Psoas muscle (tissue), 7 donors: ENCODE measurements at regions not wholly inside any gene's neighbourhood (a gene's known extent, or its start where the extent isn't known, plus 50 kb on each side); places are given as distances from the start of the nearest gene placed in this dataset.

Source experiments
- ATAC-seq, 4 donors: fragments of 200-7000 bp; cut with Tn5 transposase; one replicate each; pipeline ENCODE4 v1.9.1; 2020; ENCODE audit warnings: moderate library complexity in 3 of 4, mild to moderate bottlenecking in 2 of 4
- DNase-seq, 2 donors: peaks; one replicate each; pipeline ENCODE4 v3.0.0-alpha.2; 2020
- H3K27ac ChIP-seq: fragments of 200-600 bp; one replicate; pipeline ENCODE4 v1.8.0; 2022
- H3K27me3 ChIP-seq, 3 donors: fragments of 200-600 bp in 1 of 3; one replicate each; pipeline versions ENCODE4 v1.6.1 to v1.8.0; 2013 to 2022; ENCODE audit warnings: low read length in 2 of 3, mild to moderate bottlenecking in 2 of 3, moderate library complexity in 1 of 3; ENCODE audit not compliant: insufficient read depth in 3 of 3
- H3K36me3 ChIP-seq, 2 donors: fragments of 200-600 bp in 1 of 2; one replicate each; pipeline versions ENCODE4 v1.6.1 to v1.8.0; 2013 to 2022; ENCODE audit warnings: low read depth in 1 of 2, mild to moderate bottlenecking in 1 of 2, moderate library complexity in 1 of 2; ENCODE audit not compliant: insufficient read depth in 1 of 2
- H3K4me1 ChIP-seq: fragments of 200-600 bp; one replicate; pipeline ENCODE4 v1.8.0; 2022
- H3K4me3 ChIP-seq: fragments of 200-600 bp; one replicate; pipeline ENCODE4 v1.8.0; 2022; ENCODE audit warnings: mild to moderate bottlenecking
- H3K9me3 ChIP-seq: fragments of 200-600 bp; one replicate; pipeline ENCODE4 v1.8.0; 2022
- CTCF ChIP-seq: fragments of 200-600 bp; IDR thresholded peaks from one replicate; pipeline ENCODE4 v1.8.0; 2022; ENCODE audit warnings: antibody characterized with exemption
- WGBS, 3 donors: extraction: QIAGEN DNeasy Blood & Tissue Kit; methylation state at CpG; one replicate each; pipeline versions ENCODE4 v1.1.6 to v1.1.7; 2013; 5-methylcytosine and 5-hydroxymethylcytosine counted together
- intact Hi-C, 2 donors: fragments of 100-400 bp; cut with DNase I; formaldehyde crosslinking; loops; one replicate each; pipeline versions ENCODE4 v1.11.0 to v1.14.2; 2022
- donor health status: healthy with polysubstance abuse.
- donor health status: DM: no; HTN: no; CAD: no; lungs with moderate emphysema.
- donor health status: Bipolar disorder and iron deficiency.
- donor health status: healthy.
- donor health status: DM: yes; HTN: yes; CAD: no.
- donor health status: DM: no; HTN: no; CAD: no.
- donor health status: DM: yes; HTN: yes; CAD: no.

GRCh38 chr16:17641990-17642389, 171.2 kb upstream of the XYLT1 start:
- no peaks in the 10 kb centered on the region for H3K4me1 ChIP-seq
- intact Hi-C loops = no loop called here
- no peak for DNase-seq

GRCh38 chr16:17638134-17638533, 167.4 kb upstream of the XYLT1 start:
- no peak for TF ChIP-seq CTCF
- H3K27ac ChIP-seq = no peak overlapping the region
- intact Hi-C loops = no loop called here
- 42 to 50% (median 48%) methylated on average over 8 of the region's 8 CpGs for WGBS, 3 donors
- no peaks in the 10 kb centered on the region for H3K36me3 ChIP-seq
- no peaks in the 10 kb centered on the region for H3K4me1 ChIP-seq
- H3K4me3 ChIP-seq = no peak overlapping the region
- no peak for DNase-seq
- H3K27me3 ChIP-seq = peaks cover 0 to 4% (median 0%) of the 10 kb centered on the region in 3 donors
- no peak for ATAC-seq
- H3K9me3 ChIP-seq = peaks cover 6% of the 10 kb centered on the region

More at GRCh38 chr16:17641990-17642389, 171.2 kb upstream of the XYLT1 start:
- H3K4me3 ChIP-seq = no peak overlapping the region
- no peak for ATAC-seq
- H3K27ac ChIP-seq = no peak overlapping the region
- H3K36me3 ChIP-seq = no peaks in the 10 kb centered on the region
- TF ChIP-seq CTCF = no peak
- H3K9me3 ChIP-seq = peaks cover 17% of the 10 kb centered on the region
- 91 to 95% (median 94%) methylated on average over 2 of the region's 2 CpGs for WGBS, 3 donors
- peaks cover 0 to 4% (median 0%) of the 10 kb centered on the region in 3 donors for H3K27me3 ChIP-seq

- WGBS, 3 donors = 72 to 81% (median 79%) methylated on average over 6 of the region's 6 CpGs
- no peaks in the 10 kb centered on the region for H3K36me3 ChIP-seq
- H3K4me1 ChIP-seq = no peaks in the 10 kb centered on the region
- H3K27ac ChIP-seq = no peak overlapping the region
- DNase-seq (no peak), ATAC-seq (no peak)
- no peak overlapping the region for H3K4me3 ChIP-seq
- H3K9me3 ChIP-seq = no peaks in the 10 kb centered on the region
- TF ChIP-seq CTCF = no peak
- intact Hi-C loops = no loop called here
- no peaks in the 10 kb centered on the region for H3K27me3 ChIP-seq
These were observed 164.4 kb upstream of the XYLT1 start for GRCh38 chr16:17635183-17635582.

- Histone ChIP-seq H3K36me3 (no peaks in the 10 kb centered on the region), H3K9me3 (no peaks in the 10 kb centered on the region), H3K4me3 (no peak overlapping the region), H3K4me1 (no peaks in the 10 kb centered on the region), H3K27ac (no peak overlapping the region), H3K27me3 (no peaks in the 10 kb centered on the region)
- no peak for TF ChIP-seq CTCF
- intact Hi-C loops = no loop called here
- no peak for DNase-seq
- ATAC-seq = no peak
- WGBS, 3 donors = 58 to 63% (median 63%) methylated on average over 8 of the region's 8 CpGs
These were observed 162.6 kb upstream of the XYLT1 start for GRCh38 chr16:17633181-17633951.

GRCh38 chr16:17632667-17633066, 161.9 kb upstream of the XYLT1 start:
- Histone ChIP-seq H3K4me1 (no peaks in the 10 kb centered on the region), H3K27me3 (peaks cover 0 to 3% (median 0%) of the 10 kb centered on the region in 3 donors), H3K9me3 (no peaks in the 10 kb centered on the region), H3K36me3 (no peaks in the 10 kb centered on the region), H3K27ac (no peak overlapping the region), H3K4me3 (no peak overlapping the region)
- TF ChIP-seq CTCF = no peak
- 63 to 71% (median 66%) methylated on average over 8 of the region's 8 CpGs for WGBS, 3 donors
- DNase-seq (no peak), ATAC-seq (no peak)
- intact Hi-C loops = no loop called here
